ENCODE measurements at regions not wholly inside any gene's neighbourhood (a gene's known extent, or its start where the extent isn't known, plus 50 kb on each side); places are given as distances from the start of the nearest gene placed in this dataset.
"Not testable (repeated sequence)": the region's sequence is repeated elsewhere in the genome, so short reads cannot be mapped to it uniquely, and the experiment has no call there.

GRCh38 chr9:41075671-41076070, 52.8 kb downstream of the FOXD4L6 start:
- intact Hi-C loops (cut with DNase I); H3K27me3 ChIP-seq; H3K36me3 ChIP-seq; H3K9me3 ChIP-seq; H3K4me1 ChIP-seq; H3K9ac ChIP-seq (ENCODE audit: low read depth in 2 of 2, low read length in 2 of 2); DNase-seq; H3K4me3 ChIP-seq; H3K27ac ChIP-seq: not testable (repeated sequence)

- intact Hi-C loops (cut with DNase I); H3K36me3 ChIP-seq; H3K4me1 ChIP-seq; H3K27ac ChIP-seq; H3K9me3 ChIP-seq; H3K27me3 ChIP-seq: not testable (repeated sequence)
- peak; percentile 65 for DNase-seq
- Histone ChIP-seq H3K9ac (ENCODE audit: low read depth in 2 of 2, low read length in 2 of 2) (peak overlapping the region in 1 of 2 donors; percentile 63), H3K4me3 (peak overlapping the region; percentile 49)
Measured at GRCh38 chr9:41074356-41074942, 54.0 kb downstream of the FOXD4L6 start.

- H3K9ac ChIP-seq (ENCODE audit: low read depth in 2 of 2, low read length in 2 of 2); H3K4me1 ChIP-seq; intact Hi-C loops (cut with DNase I); H3K27me3 ChIP-seq; H3K36me3 ChIP-seq; H3K9me3 ChIP-seq; H3K27ac ChIP-seq; DNase-seq: not testable (repeated sequence)
- H3K4me3 ChIP-seq = peak overlapping the region; percentile 49
Measured at GRCh38 chr9:41073471-41074243, 54.8 kb downstream of the FOXD4L6 start.

- H3K27ac ChIP-seq; H3K9ac ChIP-seq (ENCODE audit: low read depth in 2 of 2, low read length in 2 of 2); H3K36me3 ChIP-seq; H3K4me3 ChIP-seq; intact Hi-C loops (cut with DNase I); H3K4me1 ChIP-seq; DNase-seq; H3K27me3 ChIP-seq; H3K9me3 ChIP-seq: not testable (repeated sequence)
Measured at GRCh38 chr9:41064125-41064795, 64.2 kb downstream of the FOXD4L6 start.

- H3K27me3 ChIP-seq; H3K4me3 ChIP-seq; H3K27ac ChIP-seq; H3K4me1 ChIP-seq; H3K9ac ChIP-seq (ENCODE audit: low read depth in 2 of 2, low read length in 2 of 2); DNase-seq; H3K9me3 ChIP-seq; H3K36me3 ChIP-seq; intact Hi-C loops (cut with DNase I): not testable (repeated sequence)
Measured at GRCh38 chr9:41063243-41063642, 65.2 kb downstream of the FOXD4L6 start.

GRCh38 chr9:41059603-41060002, 68.9 kb downstream of the FOXD4L6 start:
- H3K4me1 ChIP-seq; H3K9ac ChIP-seq (ENCODE audit: low read depth in 2 of 2, low read length in 2 of 2); H3K9me3 ChIP-seq; DNase-seq; H3K27ac ChIP-seq; H3K36me3 ChIP-seq; H3K4me3 ChIP-seq; intact Hi-C loops (cut with DNase I); H3K27me3 ChIP-seq: not testable (repeated sequence)

- H3K9me3 ChIP-seq; intact Hi-C loops (cut with DNase I); DNase-seq; H3K36me3 ChIP-seq; H3K4me3 ChIP-seq; H3K4me1 ChIP-seq; H3K27me3 ChIP-seq; H3K9ac ChIP-seq (ENCODE audit: low read depth in 2 of 2, low read length in 2 of 2); H3K27ac ChIP-seq: not testable (repeated sequence)
Measured at GRCh38 chr9:41053666-41054363, 74.7 kb downstream of the FOXD4L6 start.

- intact Hi-C loops (cut with DNase I); DNase-seq: not testable (repeated sequence)
Measured at GRCh38 chr9:41048672-41049071, 79.8 kb downstream of the FOXD4L6 start.

GRCh38 chr9:41047792-41048191, 80.7 kb downstream of the FOXD4L6 start:
- H3K9ac ChIP-seq (ENCODE audit: low read depth in 2 of 2, low read length in 2 of 2); H3K4me3 ChIP-seq; H3K27me3 ChIP-seq; H3K36me3 ChIP-seq; H3K4me1 ChIP-seq; intact Hi-C loops (cut with DNase I); H3K9me3 ChIP-seq; DNase-seq; H3K27ac ChIP-seq: not testable (repeated sequence)

More at GRCh38 chr9:41048672-41049071, 79.8 kb downstream of the FOXD4L6 start:
- H3K27ac ChIP-seq; H3K36me3 ChIP-seq; H3K9ac ChIP-seq (ENCODE audit: low read depth in 2 of 2, low read length in 2 of 2); H3K27me3 ChIP-seq; H3K4me1 ChIP-seq; H3K4me3 ChIP-seq; H3K9me3 ChIP-seq: not testable (repeated sequence)

- H3K27me3 ChIP-seq; H3K9me3 ChIP-seq; intact Hi-C loops (cut with DNase I); H3K36me3 ChIP-seq; H3K4me1 ChIP-seq; H3K27ac ChIP-seq; DNase-seq; H3K9ac ChIP-seq (ENCODE audit: low read depth in 2 of 2, low read length in 2 of 2); H3K4me3 ChIP-seq: not testable (repeated sequence)
Measured at GRCh38 chr9:41044930-41045329, 83.6 kb downstream of the FOXD4L6 start.

- intact Hi-C loops (cut with DNase I); H3K4me1 ChIP-seq; H3K36me3 ChIP-seq; H3K4me3 ChIP-seq; DNase-seq; H3K9ac ChIP-seq (ENCODE audit: low read depth in 2 of 2, low read length in 2 of 2); H3K27me3 ChIP-seq; H3K27ac ChIP-seq; H3K9me3 ChIP-seq: not testable (repeated sequence)
Measured at GRCh38 chr9:41043433-41043832, 85.0 kb downstream of the FOXD4L6 start.

- H3K36me3 ChIP-seq; intact Hi-C loops (cut with DNase I); H3K4me1 ChIP-seq; H3K9me3 ChIP-seq; H3K9ac ChIP-seq (ENCODE audit: low read depth in 2 of 2, low read length in 2 of 2); DNase-seq; H3K27ac ChIP-seq; H3K4me3 ChIP-seq; H3K27me3 ChIP-seq: not testable (repeated sequence)
Measured at GRCh38 chr9:41042111-41042510, 86.4 kb downstream of the FOXD4L6 start.

GRCh38 chr9:41040705-41041342, 87.7 kb downstream of the FOXD4L6 start:
- H3K36me3 ChIP-seq; H3K4me1 ChIP-seq; H3K9me3 ChIP-seq; H3K27ac ChIP-seq; intact Hi-C loops (cut with DNase I); H3K27me3 ChIP-seq; DNase-seq; H3K4me3 ChIP-seq; H3K9ac ChIP-seq (ENCODE audit: low read depth in 2 of 2, low read length in 2 of 2): not testable (repeated sequence)
